ENCODE measurements at regions not wholly inside any gene's neighbourhood (a gene's known extent, or its start where the extent isn't known, plus 50 kb on each side); places are given as distances from the start of the nearest gene placed in this dataset.

- Histone ChIP-seq H3K9me3 (no peaks in the 10 kb centered on the region), H3K36me3 (no peaks in the 10 kb centered on the region), H3K4me1 (no peaks in the 10 kb centered on the region), H3K27ac (no peak overlapping the region), H3K27me3 (no peaks in the 10 kb centered on the region), H3K4me3 (replicated peaks in 1 of 3) (no peak overlapping the region)
- DNase-seq = no peak
- intact Hi-C loops (cut with DNase I) = no loop called here
- no peak for TF ChIP-seq CTCF (IDR thresholded peaks at IDR 0.05)
- TF ChIP-seq POLR2A (IDR thresholded peaks at IDR 0.05) = no peak
- WGBS, 2 donors = 94% methylated on average over 2 of the region's 2 CpGs
Measured at GRCh38 chr4:163902417-163902816, 407.9 kb downstream of the TMA16 start.

GRCh38 chr4:163911891-163912290 lies 417.4 kb downstream of the TMA16 start:
- no peak for DNase-seq
- Histone ChIP-seq H3K27ac (no peak overlapping the region), H3K9me3 (no peaks in the 10 kb centered on the region), H3K36me3 (no peaks in the 10 kb centered on the region), H3K4me3 (replicated peaks in 1 of 3) (no peak overlapping the region), H3K4me1 (no peaks in the 10 kb centered on the region), H3K27me3 (no peaks in the 10 kb centered on the region)
- WGBS, 2 donors = 67 to 69% methylated on average over 5 of the region's 5 CpGs
- TF ChIP-seq CTCF (IDR thresholded peaks at IDR 0.05) (no peak), POLR2A (IDR thresholded peaks at IDR 0.05) (no peak)
- intact Hi-C loops (cut with DNase I) = no loop called here

GRCh38 chr4:163913571-163913970 lies 419.1 kb downstream of the TMA16 start:
- intact Hi-C loops (cut with DNase I) = no loop called here
- no peaks in the 10 kb centered on the region for H3K4me1 ChIP-seq
- 80 to 82% methylated on average over 4 of the region's 4 CpGs for WGBS, 2 donors
- H3K36me3 ChIP-seq = no peaks in the 10 kb centered on the region
- no peak for DNase-seq
- H3K4me3 ChIP-seq (replicated peaks in 1 of 3) = no peak overlapping the region
- H3K27me3 ChIP-seq = no peaks in the 10 kb centered on the region
- TF ChIP-seq CTCF (IDR thresholded peaks at IDR 0.05) (no peak), POLR2A (IDR thresholded peaks at IDR 0.05) (no peak)
- no peaks in the 10 kb centered on the region for H3K9me3 ChIP-seq
- no peak overlapping the region for H3K27ac ChIP-seq

GRCh38 chr4:163915896-163916295 lies 421.4 kb downstream of the TMA16 start:
- 88 to 96% methylated on average over 3 of the region's 3 CpGs for WGBS, 2 donors

GRCh38 chr4:163920426-163920825 lies 425.9 kb downstream of the TMA16 start:
- WGBS, 2 donors = 68 to 82% methylated on average over 2 of the region's 2 CpGs
- no peak for DNase-seq
- H3K27me3 ChIP-seq = no peaks in the 10 kb centered on the region
- no peaks in the 10 kb centered on the region for H3K36me3 ChIP-seq
- intact Hi-C loops (cut with DNase I) = no loop called here
- H3K4me3 ChIP-seq (replicated peaks in 1 of 3) = no peak overlapping the region
- no peak overlapping the region for H3K27ac ChIP-seq
- TF ChIP-seq CTCF (IDR thresholded peaks at IDR 0.05) (no peak), POLR2A (IDR thresholded peaks at IDR 0.05) (no peak)
- no peaks in the 10 kb centered on the region for H3K4me1 ChIP-seq
- H3K9me3 ChIP-seq = no peaks in the 10 kb centered on the region

More at GRCh38 chr4:163915896-163916295, 421.4 kb downstream of the TMA16 start:
- no peak for DNase-seq
- H3K27ac ChIP-seq = no peak overlapping the region
- no peaks in the 10 kb centered on the region for H3K27me3 ChIP-seq
- H3K36me3 ChIP-seq = no peaks in the 10 kb centered on the region
- TF ChIP-seq POLR2A (IDR thresholded peaks at IDR 0.05) (no peak), CTCF (IDR thresholded peaks at IDR 0.05) (no peak)
- no peaks in the 10 kb centered on the region for H3K4me1 ChIP-seq
- intact Hi-C loops (cut with DNase I) = no loop called here
- H3K9me3 ChIP-seq = no peaks in the 10 kb centered on the region
- no peak overlapping the region for H3K4me3 ChIP-seq (replicated peaks in 1 of 3)
